ENCODE measurements at regions not wholly inside any gene's neighbourhood (a gene's known extent, or its start where the extent isn't known, plus 50 kb on each side); places are given as distances from the start of the nearest gene placed in this dataset.

- no peaks in the 10 kb centered on the region for H3K36me3 ChIP-seq
- FAIRE-seq = no peak
- no peak for DNase-seq
- H3K27ac ChIP-seq = no peak overlapping the region
- H3K9me3 ChIP-seq = no peaks in the 10 kb centered on the region
- no peaks in the 10 kb centered on the region for H3K4me1 ChIP-seq
- no peak for ATAC-seq
- 78 to 82% methylated on average over 10 of the region's 10 CpGs for WGBS, 2 donors
- intact Hi-C loops (cut with DNase I) = no loop called here
- H3K4me3 ChIP-seq = no peak overlapping the region
- TF ChIP-seq CTCF (IDR thresholded peaks at IDR 0.05) = no peak
- H3K27me3 ChIP-seq = no peaks in the 10 kb centered on the region
These were observed 264.2 kb upstream of the ZFHX3 start for GRCh38 chr16:73311857-73312723.

GRCh38 chr16:73308771-73309170, 260.8 kb upstream of the ZFHX3 start:
- H3K27me3 ChIP-seq = no peaks in the 10 kb centered on the region
- TF ChIP-seq CTCF (IDR thresholded peaks at IDR 0.05) = no peak
- ATAC-seq (no peak), FAIRE-seq (no peak), DNase-seq (no peak)
- H3K27ac ChIP-seq = no peak overlapping the region
- intact Hi-C loops (cut with DNase I) = no loop called here
- H3K4me3 ChIP-seq = no peak overlapping the region
- no peaks in the 10 kb centered on the region for H3K36me3 ChIP-seq
- H3K9me3 ChIP-seq = no peaks in the 10 kb centered on the region
- H3K4me1 ChIP-seq = no peaks in the 10 kb centered on the region

GRCh38 chr16:73306901-73307413, 259.0 kb upstream of the ZFHX3 start:
- Histone ChIP-seq H3K4me3 (no peak overlapping the region), H3K36me3 (no peaks in the 10 kb centered on the region), H3K9me3 (no peaks in the 10 kb centered on the region), H3K27ac (no peak overlapping the region), H3K27me3 (no peaks in the 10 kb centered on the region), H3K4me1 (no peaks in the 10 kb centered on the region)
- DNase-seq = no peak
- ATAC-seq = no peak
- no peak for FAIRE-seq
- WGBS, 2 donors = 25% methylated on average over 1 of the region's 1 CpG
- no peak for TF ChIP-seq CTCF (IDR thresholded peaks at IDR 0.05)
- intact Hi-C loops (cut with DNase I) = no loop called here

- Histone ChIP-seq H3K4me3 (no peak overlapping the region), H3K9me3 (no peaks in the 10 kb centered on the region), H3K4me1 (no peaks in the 10 kb centered on the region), H3K27me3 (no peaks in the 10 kb centered on the region), H3K36me3 (no peaks in the 10 kb centered on the region), H3K27ac (no peak overlapping the region)
- FAIRE-seq (no peak), ATAC-seq (no peak), DNase-seq (no peak)
- TF ChIP-seq CTCF (IDR thresholded peaks at IDR 0.05) = no peak
- WGBS, 2 donors = 45 to 58% methylated on average over 14 of the region's 14 CpGs
- intact Hi-C loops (cut with DNase I) = no loop called here
These were observed 256.3 kb upstream of the ZFHX3 start for GRCh38 chr16:73304008-73304774.
